ENCODE measurements at regions not wholly inside any gene's neighbourhood (a gene's known extent, or its start where the extent isn't known, plus 50 kb on each side); places are given as distances from the start of the nearest gene placed in this dataset.

- Histone ChIP-seq H3K4me1 (ENCODE audit: insufficient read depth) (no peaks in the 10 kb centered on the region), H3K9me2 (ENCODE audit: insufficient read depth) (no peaks in the 10 kb centered on the region), H3K36me3 (ENCODE audit: low read depth) (no peaks in the 10 kb centered on the region), H2AFZ (no peak overlapping the region), H3K9ac (no peak overlapping the region), H3K27me3 (replicated peaks; ENCODE audit: insufficient read depth) (no peaks in the 10 kb centered on the region), H3K79me2 (ENCODE audit: insufficient read depth) (no peaks in the 10 kb centered on the region), H4K20me1 (ENCODE audit: insufficient read depth) (no peaks in the 10 kb centered on the region), H3K4me2 (ENCODE audit: unreplicated experiment) (no peak overlapping the region), H3K9me3 (ENCODE audit: low read depth) (no peaks in the 10 kb centered on the region), H3K4me3 (no peak overlapping the region), H3F3A (ENCODE audit: insufficient read depth) (no peaks in the 10 kb centered on the region), H3K27ac (no peak overlapping the region)
- in situ Hi-C loops (cut with MboI), result no loop called here
- TF ChIP-seq EZH2 (IDR thresholded peaks at IDR 0.05; ENCODE audit: insufficient read depth, poor library complexity, severe bottlenecking), result no peak
- WGBS, 2 experiments (ENCODE audit: low coverage in 1 of 2, low lambda C conversion rate in 2 of 2, missing lambda C conversion rate in 2 of 2), result 72 to 78% methylated on average over 2 of the region's 2 CpGs
- DNase-seq, result peak; percentile 6
These were observed 308.8 kb upstream of the FIGN start for GRCh38 chr2:164044622-164045021.

DNA sequence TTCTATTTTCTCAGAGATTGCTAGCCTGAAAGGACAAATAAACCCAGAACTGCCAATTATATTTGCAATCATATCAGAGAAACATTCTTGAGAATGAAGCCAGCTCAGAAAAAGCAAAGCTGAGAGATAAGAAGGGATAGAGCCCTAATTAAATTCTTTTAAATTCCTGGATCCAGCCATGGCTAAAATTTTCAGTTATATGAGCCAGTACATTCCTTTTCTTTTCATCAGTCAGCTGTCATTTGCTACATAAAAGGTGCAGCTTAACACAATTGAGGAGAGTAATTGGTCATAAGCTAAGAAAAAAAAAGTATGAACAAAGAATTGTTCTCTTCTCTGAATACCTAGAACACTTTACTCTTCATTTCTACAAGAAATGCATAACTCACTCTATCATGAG, 303.5 kb upstream of the FIGN start:
- Histone ChIP-seq H3K4me1 (ENCODE audit: insufficient read depth) (no peaks in the 10 kb centered on the region), H3K9me2 (ENCODE audit: insufficient read depth) (no peaks in the 10 kb centered on the region), H3K4me3 (no peak overlapping the region), H3K79me2 (ENCODE audit: insufficient read depth) (no peaks in the 10 kb centered on the region), H3K9ac (no peak overlapping the region), H2AFZ (no peak overlapping the region), H3K27ac (no peak overlapping the region), H3K9me3 (ENCODE audit: low read depth) (no peaks in the 10 kb centered on the region), H3F3A (ENCODE audit: insufficient read depth) (no peaks in the 10 kb centered on the region), H4K20me1 (ENCODE audit: insufficient read depth) (no peaks in the 10 kb centered on the region), H3K27me3 (replicated peaks; ENCODE audit: insufficient read depth) (no peaks in the 10 kb centered on the region), H3K36me3 (ENCODE audit: low read depth) (no peaks in the 10 kb centered on the region), H3K4me2 (ENCODE audit: unreplicated experiment) (no peak overlapping the region)
- DNase-seq, result no peak
- in situ Hi-C loops (cut with MboI), result no loop called here
- TF ChIP-seq EZH2 (IDR thresholded peaks at IDR 0.05; ENCODE audit: insufficient read depth, poor library complexity, severe bottlenecking) (no peak), EZH2phosphoT487 (IDR thresholded peaks at IDR 0.05; ENCODE audit: insufficient read depth, low read depth) (no peak)

GRCh38 chr2:164032995-164033394, 297.2 kb upstream of the FIGN start:
- no peaks in the 10 kb centered on the region for H4K20me1 ChIP-seq (ENCODE audit: insufficient read depth)
- no peak overlapping the region for H3K4me2 ChIP-seq (ENCODE audit: unreplicated experiment)
- H3K9me3 ChIP-seq (ENCODE audit: low read depth), result no peaks in the 10 kb centered on the region
- no peak overlapping the region for H3K27ac ChIP-seq
- no peak for TF ChIP-seq EZH2 (IDR thresholded peaks at IDR 0.05; ENCODE audit: insufficient read depth, poor library complexity, severe bottlenecking)
- no peak for TF ChIP-seq EZH2phosphoT487 (IDR thresholded peaks at IDR 0.05; ENCODE audit: insufficient read depth, low read depth)
- no peak for DNase-seq
- peaks cover 8% of the 10 kb centered on the region; the same call in 1 of the 2 replicates for H3K4me1 ChIP-seq (ENCODE audit: insufficient read depth)
- no peak overlapping the region for H2AFZ ChIP-seq
- no peaks in the 10 kb centered on the region for H3K79me2 ChIP-seq (ENCODE audit: insufficient read depth)
- H3K9ac ChIP-seq, result no peak overlapping the region
- H3K4me3 ChIP-seq, result no peak overlapping the region
- in situ Hi-C loops (cut with MboI), result no loop called here
- no peaks in the 10 kb centered on the region for H3K27me3 ChIP-seq (replicated peaks; ENCODE audit: insufficient read depth)
- no peaks in the 10 kb centered on the region for H3F3A ChIP-seq (ENCODE audit: insufficient read depth)
- H3K36me3 ChIP-seq (ENCODE audit: low read depth), result no peaks in the 10 kb centered on the region
- no peaks in the 10 kb centered on the region for H3K9me2 ChIP-seq (ENCODE audit: insufficient read depth)

DNA sequence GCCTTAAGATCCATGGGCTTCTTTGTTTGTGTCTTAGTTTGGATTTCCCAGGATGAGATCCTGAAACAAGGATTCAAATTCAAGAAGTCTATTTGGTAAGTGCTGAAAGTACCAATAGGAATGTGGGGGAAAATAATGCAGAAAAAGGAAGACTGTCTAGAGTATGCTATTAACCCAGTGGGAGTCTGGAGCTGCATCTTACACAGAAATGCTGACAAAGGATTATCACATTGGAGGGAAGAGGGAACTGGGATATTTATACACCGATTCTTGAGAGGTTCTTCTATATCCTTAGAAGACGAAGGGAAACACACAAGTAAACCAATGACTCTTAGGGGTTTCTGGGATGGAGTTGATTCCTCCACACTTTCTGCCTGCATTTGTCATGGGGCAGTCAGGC, 294.8 kb upstream of the FIGN start:
- in situ Hi-C loops (cut with MboI), result no loop called here
- Histone ChIP-seq H3K9ac (no peak overlapping the region), H3K36me3 (ENCODE audit: low read depth) (no peaks in the 10 kb centered on the region), H3K27me3 (replicated peaks; ENCODE audit: insufficient read depth) (no peaks in the 10 kb centered on the region), H3K9me3 (ENCODE audit: low read depth) (no peaks in the 10 kb centered on the region), H2AFZ (no peak overlapping the region), H3K9me2 (ENCODE audit: insufficient read depth) (no peaks in the 10 kb centered on the region), H3F3A (ENCODE audit: insufficient read depth) (no peaks in the 10 kb centered on the region), H3K4me2 (ENCODE audit: unreplicated experiment) (no peak overlapping the region), H3K4me1 (ENCODE audit: insufficient read depth) (peaks cover 8% of the 10 kb centered on the region; the same call in 1 of the 2 replicates), H3K4me3 (no peak overlapping the region), H3K79me2 (ENCODE audit: insufficient read depth) (no peaks in the 10 kb centered on the region), H3K27ac (no peak overlapping the region), H4K20me1 (ENCODE audit: insufficient read depth) (no peaks in the 10 kb centered on the region)
- no peak for DNase-seq
- TF ChIP-seq EZH2phosphoT487 (IDR thresholded peaks at IDR 0.05; ENCODE audit: insufficient read depth, low read depth) (no peak), EZH2 (IDR thresholded peaks at IDR 0.05; ENCODE audit: insufficient read depth, poor library complexity, severe bottlenecking) (no peak)
- WGBS, 2 experiments (ENCODE audit: low coverage in 1 of 2, low lambda C conversion rate in 2 of 2, missing lambda C conversion rate in 2 of 2), result 81 to 93% methylated on average over 2 of the region's 2 CpGs

- H3K36me3 ChIP-seq (ENCODE audit: low read depth), result no peaks in the 10 kb centered on the region
- H3K9ac ChIP-seq, result no peak overlapping the region
- H3K4me3 ChIP-seq, result no peak overlapping the region
- no peaks in the 10 kb centered on the region for H3K27me3 ChIP-seq (replicated peaks; ENCODE audit: insufficient read depth)
- H3K4me2 ChIP-seq (ENCODE audit: unreplicated experiment), result no peak overlapping the region
- H3K9me3 ChIP-seq (ENCODE audit: low read depth), result no peaks in the 10 kb centered on the region
- 77 to 78% methylated on average over 7 of the region's 7 CpGs for WGBS, 2 experiments (ENCODE audit: low coverage in 1 of 2, low lambda C conversion rate in 2 of 2, missing lambda C conversion rate in 2 of 2)
- no peak for TF ChIP-seq EZH2phosphoT487 (IDR thresholded peaks at IDR 0.05; ENCODE audit: insufficient read depth, low read depth)
- no peak for TF ChIP-seq EZH2 (IDR thresholded peaks at IDR 0.05; ENCODE audit: insufficient read depth, poor library complexity, severe bottlenecking)
- in situ Hi-C loops (cut with MboI), result no loop called here
- H4K20me1 ChIP-seq (ENCODE audit: insufficient read depth), result no peaks in the 10 kb centered on the region
- peak; percentile 48 for DNase-seq
- peaks cover 8% of the 10 kb centered on the region; the same call in 1 of the 2 replicates for H3K4me1 ChIP-seq (ENCODE audit: insufficient read depth)
- H2AFZ ChIP-seq, result no peak overlapping the region
- no peak overlapping the region for H3K27ac ChIP-seq
- no peaks in the 10 kb centered on the region for H3F3A ChIP-seq (ENCODE audit: insufficient read depth)
- H3K79me2 ChIP-seq (ENCODE audit: insufficient read depth), result no peaks in the 10 kb centered on the region
- no peaks in the 10 kb centered on the region for H3K9me2 ChIP-seq (ENCODE audit: insufficient read depth)
These were observed 293.2 kb upstream of the FIGN start for GRCh38 chr2:164028814-164029534.
